ENCODE measurements at regions not wholly inside any gene's neighbourhood (a gene's known extent, or its start where the extent isn't known, plus 50 kb on each side); places are given as distances from the start of the nearest gene placed in this dataset.

DNA sequence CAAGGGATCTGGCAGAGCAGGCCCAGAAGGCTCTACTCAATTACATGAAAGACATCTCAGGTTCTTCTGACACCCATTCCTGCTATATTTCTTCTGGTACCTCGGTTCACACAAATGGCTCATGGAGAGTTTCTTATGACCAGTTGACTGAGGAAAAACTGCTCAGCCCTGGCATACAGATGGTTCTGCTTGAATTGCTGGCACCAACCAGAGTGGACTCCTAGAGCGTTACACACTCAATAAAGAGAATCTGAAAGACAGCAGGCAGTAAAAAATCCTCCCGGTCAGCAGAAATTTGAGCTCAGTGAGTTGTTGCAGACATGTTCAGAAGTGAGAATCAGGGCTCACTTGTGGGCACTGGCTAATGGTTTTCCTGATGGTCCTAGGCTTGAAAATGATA is 434.4 kb downstream of the TCERG1L start:
- TF ChIP-seq FOS (IDR thresholded peaks at IDR 0.05; ENCODE audit: low read depth, low read length) (no peak), POLR2A (IDR thresholded peaks at IDR 0.05; ENCODE audit: low read depth, low read length) (no peak), SMC3 (IDR thresholded peaks at IDR 0.05; ENCODE audit: low read depth, low read length) (no peak), MAZ (IDR thresholded peaks at IDR 0.05; ENCODE audit: borderline replicate concordance, low read depth, low read length) (no peak), CEBPB (IDR thresholded peaks at IDR 0.05; ENCODE audit: low read depth, low read length) (no peak), NFE2L2 (IDR thresholded peaks at IDR 0.05; ENCODE audit: low read depth, low read length) (no peak)
- TF ChIP-seq, protein P1, sequence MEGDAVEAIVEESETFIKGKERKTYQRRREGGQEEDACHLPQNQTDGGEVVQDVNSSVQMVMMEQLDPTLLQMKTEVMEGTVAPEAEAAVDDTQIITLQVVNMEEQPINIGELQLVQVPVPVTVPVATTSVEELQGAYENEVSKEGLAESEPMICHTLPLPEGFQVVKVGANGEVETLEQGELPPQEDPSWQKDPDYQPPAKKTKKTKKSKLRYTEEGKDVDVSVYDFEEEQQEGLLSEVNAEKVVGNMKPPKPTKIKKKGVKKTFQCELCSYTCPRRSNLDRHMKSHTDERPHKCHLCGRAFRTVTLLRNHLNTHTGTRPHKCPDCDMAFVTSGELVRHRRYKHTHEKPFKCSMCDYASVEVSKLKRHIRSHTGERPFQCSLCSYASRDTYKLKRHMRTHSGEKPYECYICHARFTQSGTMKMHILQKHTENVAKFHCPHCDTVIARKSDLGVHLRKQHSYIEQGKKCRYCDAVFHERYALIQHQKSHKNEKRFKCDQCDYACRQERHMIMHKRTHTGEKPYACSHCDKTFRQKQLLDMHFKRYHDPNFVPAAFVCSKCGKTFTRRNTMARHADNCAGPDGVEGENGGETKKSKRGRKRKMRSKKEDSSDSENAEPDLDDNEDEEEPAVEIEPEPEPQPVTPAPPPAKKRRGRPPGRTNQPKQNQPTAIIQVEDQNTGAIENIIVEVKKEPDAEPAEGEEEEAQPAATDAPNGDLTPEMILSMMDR (conservative IDR thresholded peaks at IDR 0.05; ENCODE audit: low read depth, low read length): no peak
